ENCODE measurements at regions not wholly inside any gene's neighbourhood (a gene's known extent, or its start where the extent isn't known, plus 50 kb on each side); places are given as distances from the start of the nearest gene placed in this dataset.

DNA sequence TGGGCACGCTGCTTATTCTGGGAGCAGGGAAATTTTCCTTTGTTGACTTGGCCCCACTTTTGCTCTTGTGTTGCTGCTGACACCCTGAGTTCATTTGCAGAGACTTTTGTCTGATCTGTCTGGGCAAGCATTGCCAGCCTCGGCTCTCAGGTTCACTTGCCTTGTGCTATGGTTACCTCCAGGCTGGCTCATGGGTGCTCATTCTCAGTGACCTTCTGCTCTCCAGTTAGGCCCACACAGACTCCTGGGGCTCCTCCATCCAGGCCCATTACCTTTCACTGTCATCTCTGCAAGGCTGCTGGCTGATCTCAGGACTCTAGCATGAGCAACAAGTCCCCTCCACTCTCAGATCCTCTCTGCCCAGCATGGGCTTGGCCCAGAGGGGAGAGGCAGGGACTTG, 108.3 kb downstream of the IL20RB start:
- TF ChIP-seq SUZ12 (IDR thresholded peaks at IDR 0.05; ENCODE audit: extremely low read depth, insufficient read depth, insufficient read length) (no peak), YY1 (IDR thresholded peaks at IDR 0.05; ENCODE audit: insufficient read depth, insufficient read length) (no peak), ZNF274 (IDR thresholded peaks at IDR 0.05; ENCODE audit: low read depth, low read length) (no peak)

Data from NT2/D1 (cell line).